ENCODE measurements at regions not wholly inside any gene's neighbourhood (a gene's known extent, or its start where the extent isn't known, plus 50 kb on each side); places are given as distances from the start of the nearest gene placed in this dataset.

DNA sequence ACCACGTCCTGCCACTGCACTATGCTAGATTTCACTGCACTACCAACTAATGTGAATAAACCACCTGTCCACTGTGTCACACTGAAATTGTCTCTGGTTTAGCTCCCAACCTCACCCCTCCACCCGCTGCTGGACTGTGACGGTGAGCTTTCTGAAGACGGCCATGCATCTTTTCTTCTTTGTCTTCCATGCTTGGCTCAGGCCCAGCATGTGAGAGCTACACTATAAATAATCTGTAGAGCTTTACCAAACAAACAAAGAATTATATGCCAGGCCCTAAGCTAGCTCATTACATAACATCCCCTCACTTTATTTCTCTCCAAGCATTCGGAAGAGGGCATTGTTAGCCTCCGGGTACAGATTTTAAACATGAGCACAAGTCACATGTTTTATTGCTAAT is 633.2 kb downstream of the TNS3 start:
- ATAC-seq (no peak), DNase-seq (no peak)
- Histone ChIP-seq H3K27ac (no peak overlapping the region), H3K4me3 (no peak overlapping the region), H3K36me3 (no peaks in the 10 kb centered on the region), H3K9me3 (no peaks in the 10 kb centered on the region), H3K4me1 (no peaks in the 10 kb centered on the region), H3K27me3 (no peaks in the 10 kb centered on the region)
- TF ChIP-seq POLR2A (IDR thresholded peaks at IDR 0.05) = no peak
- TF ChIP-seq, protein P1, sequence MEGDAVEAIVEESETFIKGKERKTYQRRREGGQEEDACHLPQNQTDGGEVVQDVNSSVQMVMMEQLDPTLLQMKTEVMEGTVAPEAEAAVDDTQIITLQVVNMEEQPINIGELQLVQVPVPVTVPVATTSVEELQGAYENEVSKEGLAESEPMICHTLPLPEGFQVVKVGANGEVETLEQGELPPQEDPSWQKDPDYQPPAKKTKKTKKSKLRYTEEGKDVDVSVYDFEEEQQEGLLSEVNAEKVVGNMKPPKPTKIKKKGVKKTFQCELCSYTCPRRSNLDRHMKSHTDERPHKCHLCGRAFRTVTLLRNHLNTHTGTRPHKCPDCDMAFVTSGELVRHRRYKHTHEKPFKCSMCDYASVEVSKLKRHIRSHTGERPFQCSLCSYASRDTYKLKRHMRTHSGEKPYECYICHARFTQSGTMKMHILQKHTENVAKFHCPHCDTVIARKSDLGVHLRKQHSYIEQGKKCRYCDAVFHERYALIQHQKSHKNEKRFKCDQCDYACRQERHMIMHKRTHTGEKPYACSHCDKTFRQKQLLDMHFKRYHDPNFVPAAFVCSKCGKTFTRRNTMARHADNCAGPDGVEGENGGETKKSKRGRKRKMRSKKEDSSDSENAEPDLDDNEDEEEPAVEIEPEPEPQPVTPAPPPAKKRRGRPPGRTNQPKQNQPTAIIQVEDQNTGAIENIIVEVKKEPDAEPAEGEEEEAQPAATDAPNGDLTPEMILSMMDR (IDR thresholded peaks at IDR 0.05 in 4 of 5, conservative IDR thresholded peaks at IDR 0.05 in 1 of 5) = no peak
- in situ Hi-C loops (cut with MboI; ENCODE audit: low sequenced_read_pairs in 4 of 4) (no loop called here), intact Hi-C loops (cut with DNase I; ENCODE audit: low total_unique reads) (no loop called here)

DNA sequence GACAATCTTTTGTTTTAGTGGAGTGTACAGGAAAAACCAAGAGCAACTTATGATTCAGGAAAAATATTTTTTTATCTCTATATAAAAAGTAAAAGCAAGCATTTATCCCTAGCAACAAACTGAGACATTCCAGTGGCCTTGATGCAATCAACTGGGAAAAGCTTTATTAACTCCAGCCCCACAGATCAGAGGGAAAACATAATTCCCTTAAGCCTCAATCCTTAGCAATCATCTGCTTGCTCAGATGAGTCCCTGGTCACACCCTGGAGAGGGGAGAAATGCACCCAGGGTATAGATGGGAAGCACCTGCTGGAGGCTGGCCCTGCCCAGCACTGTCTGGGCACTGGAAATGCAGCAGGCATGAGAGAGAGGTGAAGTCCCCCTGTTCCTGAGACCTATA is 636.6 kb downstream of the TNS3 start:
- in situ Hi-C loops (cut with MboI; ENCODE audit: low sequenced_read_pairs in 4 of 4) (no loop called here), intact Hi-C loops (cut with DNase I; ENCODE audit: low total_unique reads) (no loop called here)
- Histone ChIP-seq H3K36me3 (no peaks in the 10 kb centered on the region), H3K9me3 (no peaks in the 10 kb centered on the region), H3K27me3 (no peaks in the 10 kb centered on the region), H3K4me3 (no peak overlapping the region), H3K27ac (no peak overlapping the region), H3K4me1 (no peaks in the 10 kb centered on the region)
- TF ChIP-seq, protein P1 (IDR thresholded peaks at IDR 0.05 in 4 of 5, conservative IDR thresholded peaks at IDR 0.05 in 1 of 5) = no peak
- no peak for TF ChIP-seq POLR2A (IDR thresholded peaks at IDR 0.05)
- ATAC-seq (no peak), DNase-seq (no peak)

DNA sequence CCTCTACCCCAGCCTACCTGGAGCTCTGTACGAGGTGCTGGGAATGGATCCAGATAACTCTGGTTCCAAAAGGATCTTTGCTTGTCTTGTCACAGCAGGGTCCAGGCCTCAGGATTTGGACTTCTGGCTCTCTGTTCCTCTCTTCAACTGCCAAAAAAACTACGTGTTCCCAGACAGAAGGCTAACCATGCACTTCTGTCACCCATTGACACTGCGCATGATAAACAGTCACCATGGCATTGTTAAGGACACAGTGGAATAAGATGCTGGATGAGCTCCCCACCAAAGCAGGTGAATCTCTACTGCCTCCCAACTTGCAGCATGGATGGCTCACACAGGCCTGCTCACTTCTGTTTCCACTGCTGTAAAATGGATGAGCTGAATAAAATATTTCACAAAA is 637.9 kb downstream of the TNS3 start:
- no peaks in the 10 kb centered on the region for H3K9me3 ChIP-seq
- H3K27me3 ChIP-seq = no peaks in the 10 kb centered on the region
- no peak for ATAC-seq
- DNase-seq = no peak
- in situ Hi-C loops (cut with MboI; ENCODE audit: low sequenced_read_pairs in 4 of 4) (no loop called here), intact Hi-C loops (cut with DNase I; ENCODE audit: low total_unique reads) (no loop called here)
- H3K36me3 ChIP-seq = no peaks in the 10 kb centered on the region
- no peak overlapping the region for H3K4me3 ChIP-seq
- H3K27ac ChIP-seq = no peak overlapping the region
- TF ChIP-seq POLR2A (IDR thresholded peaks at IDR 0.05) = no peak
- TF ChIP-seq, protein P1 (IDR thresholded peaks at IDR 0.05 in 4 of 5, conservative IDR thresholded peaks at IDR 0.05 in 1 of 5) = no peak
- H3K4me1 ChIP-seq = no peaks in the 10 kb centered on the region

DNA sequence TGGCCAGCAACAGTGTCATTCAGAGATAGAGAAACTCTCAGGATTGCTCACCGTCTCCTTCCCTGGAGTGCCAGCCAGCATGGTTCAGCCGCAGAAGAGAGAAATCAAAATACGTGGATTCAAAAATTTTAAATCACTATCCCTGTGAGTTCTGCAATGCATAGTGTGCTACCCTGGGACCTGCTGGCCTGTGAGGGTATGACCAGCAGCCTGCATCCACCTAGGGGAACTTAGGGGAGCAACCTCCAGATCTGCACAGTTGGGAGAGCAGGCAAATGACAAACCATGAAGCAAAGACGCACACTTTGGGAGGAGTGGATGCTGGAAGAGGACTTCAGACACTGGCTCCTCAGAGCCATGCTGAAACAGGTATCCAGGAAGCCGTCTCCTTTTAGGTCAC is 639.3 kb downstream of the TNS3 start:
- no peaks in the 10 kb centered on the region for H3K9me3 ChIP-seq
- no peaks in the 10 kb centered on the region for H3K4me1 ChIP-seq
- H3K27ac ChIP-seq = no peak overlapping the region
- no peaks in the 10 kb centered on the region for H3K27me3 ChIP-seq
- intact Hi-C loops (cut with DNase I; ENCODE audit: low total_unique reads) = no loop called here
- no peaks in the 10 kb centered on the region for H3K36me3 ChIP-seq
- TF ChIP-seq, protein P1 (IDR thresholded peaks at IDR 0.05 in 4 of 5, conservative IDR thresholded peaks at IDR 0.05 in 1 of 5) = no peak
- TF ChIP-seq POLR2A (IDR thresholded peaks at IDR 0.05) = no peak
- DNase-seq = no peak
- no peak for ATAC-seq
- no peak overlapping the region for H3K4me3 ChIP-seq
- in situ Hi-C loops (cut with MboI; ENCODE audit: low sequenced_read_pairs in 4 of 4) = no loop called here

DNA sequence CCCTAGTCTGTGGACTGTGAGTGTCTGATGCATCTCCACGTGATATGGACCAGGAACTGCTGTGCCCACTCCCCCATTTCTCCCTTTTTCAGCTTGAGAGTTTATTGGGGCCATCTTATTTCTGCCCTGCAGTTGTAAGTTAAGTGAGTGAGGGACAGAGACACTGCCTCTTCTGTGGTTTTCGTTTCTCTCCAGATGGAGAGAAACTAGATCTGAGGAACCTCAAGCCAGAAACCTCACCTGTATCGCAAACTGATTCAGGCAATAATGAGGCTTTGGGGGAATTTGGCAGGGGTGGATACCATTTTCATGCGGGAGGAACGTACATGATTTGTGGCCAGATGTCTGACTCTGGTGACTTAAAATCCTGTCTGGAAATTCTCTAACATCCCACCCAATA is 641.7 kb downstream of the TNS3 start:
- Histone ChIP-seq H3K9me3 (no peaks in the 10 kb centered on the region), H3K4me3 (no peak overlapping the region), H3K27ac (no peak overlapping the region), H3K27me3 (no peaks in the 10 kb centered on the region), H3K36me3 (no peaks in the 10 kb centered on the region), H3K4me1 (no peaks in the 10 kb centered on the region)
- no peak for ATAC-seq
- TF ChIP-seq, protein P1 (IDR thresholded peaks at IDR 0.05 in 4 of 5, conservative IDR thresholded peaks at IDR 0.05 in 1 of 5) = no peak
- no peak for TF ChIP-seq POLR2A (IDR thresholded peaks at IDR 0.05)
- DNase-seq = no peak
- intact Hi-C loops (cut with DNase I; ENCODE audit: low total_unique reads) (no loop called here), in situ Hi-C loops (cut with MboI; ENCODE audit: low sequenced_read_pairs in 4 of 4) (no loop called here)
